ENCODE measurements at regions not wholly inside any gene's neighbourhood (a gene's known extent, or its start where the extent isn't known, plus 50 kb on each side); places are given as distances from the start of the nearest gene placed in this dataset.

- DNase-seq: no peak
These were observed 54.7 kb upstream of the FAM9C start for GRCh38 chrX:13099121-13099520.

DNA sequence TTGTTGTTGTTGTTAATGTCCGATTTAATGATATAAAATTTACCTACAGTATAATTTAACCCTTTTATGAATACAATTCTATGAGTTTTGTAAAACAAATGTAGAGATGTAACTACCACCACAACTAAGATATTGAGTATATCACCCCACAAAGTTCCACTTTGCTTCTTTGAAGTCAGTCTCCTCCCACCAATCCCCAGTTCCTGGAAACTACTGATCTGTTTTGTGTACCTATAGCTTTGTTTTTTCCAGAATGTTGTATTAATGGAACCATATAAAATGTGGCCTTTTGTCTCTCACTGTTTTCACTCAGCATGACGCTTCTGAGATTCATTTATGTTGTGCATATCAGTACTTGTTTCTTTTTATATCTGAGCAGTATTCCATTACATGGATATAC, 52.3 kb upstream of the FAM9C start:
- no peak for DNase-seq

DNA sequence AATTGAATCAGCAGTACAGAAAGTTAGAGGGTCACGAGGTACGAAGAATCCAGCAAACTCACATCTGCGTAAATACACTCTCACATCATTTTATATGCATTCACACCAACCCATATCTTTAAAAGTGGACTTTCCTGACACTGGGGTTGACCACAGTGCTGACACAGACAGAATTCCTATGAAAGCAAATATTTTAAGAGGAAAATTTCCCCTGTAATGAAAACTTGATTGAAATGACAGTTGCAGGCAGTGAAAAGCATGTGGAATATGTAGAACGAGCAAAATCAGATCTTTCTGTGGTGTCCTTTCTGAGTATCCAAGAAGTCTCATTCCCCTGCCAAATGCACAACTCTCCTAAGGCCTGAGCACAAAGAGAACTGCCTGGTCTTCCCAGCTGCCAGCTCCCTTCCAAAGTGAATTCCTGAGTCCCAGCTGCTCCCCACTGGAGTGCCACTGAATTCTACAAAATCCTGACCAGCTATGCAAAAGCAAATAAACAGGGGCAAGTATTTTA, 50.5 kb upstream of the FAM9C start:
- DNase-seq: no peak

DNA sequence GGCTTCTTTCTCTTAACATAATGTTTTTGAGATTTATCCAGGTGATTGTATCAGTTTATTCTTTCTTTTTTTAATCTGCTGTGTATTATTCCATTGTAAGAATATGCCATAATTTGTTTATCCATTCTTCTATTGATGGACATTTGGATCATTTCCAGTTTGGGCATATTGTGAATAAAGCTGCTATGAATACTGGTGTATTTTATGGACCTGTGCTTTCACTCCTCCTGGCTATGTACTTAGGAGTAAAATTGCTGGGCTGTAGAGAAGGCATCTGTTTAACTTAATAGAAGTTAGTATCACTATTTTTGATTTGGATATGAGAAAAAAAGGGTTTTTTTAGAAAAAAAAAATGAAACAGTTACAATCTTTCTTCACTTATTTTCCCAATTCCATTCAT, 50.0 kb upstream of the FAM9C start:
- DNase-seq: no peak

All from NCI-H2227 treated with DMSO at 0.1 percent for 48 hours (cell line).